ENCODE measurements at regions not wholly inside any gene's neighbourhood (a gene's known extent, or its start where the extent isn't known, plus 50 kb on each side); places are given as distances from the start of the nearest gene placed in this dataset.

- Mint-ChIP-seq H3K9me3 (no peaks in the 10 kb centered on the region), H3K4me1 (no peaks in the 10 kb centered on the region), H3K27me3 (ENCODE audit: low read depth) (peaks cover 14% of the 10 kb centered on the region), H3K4me3 (no peak overlapping the region), H3K36me3 (no peaks in the 10 kb centered on the region), H3K27ac (no peak overlapping the region)
- DNase-seq (ENCODE audit: low spot score in 2 of 2, unreplicated experiment in 2 of 2), result no peak
- TF ChIP-seq CTCF (IDR thresholded peaks at IDR 0.05; ENCODE audit: unreplicated experiment), result peak; percentile 22
Observed at GRCh38 chr16:19980632-19981265, 92.9 kb downstream of the GPR139 start.

GRCh38 chr16:19979638-19980037, 94.1 kb downstream of the GPR139 start:
- DNase-seq (ENCODE audit: low spot score in 2 of 2, unreplicated experiment in 2 of 2), result no peak
- Mint-ChIP-seq H3K27me3 (ENCODE audit: low read depth) (peaks cover 13% of the 10 kb centered on the region), H3K9me3 (no peaks in the 10 kb centered on the region), H3K36me3 (no peaks in the 10 kb centered on the region), H3K4me3 (no peak overlapping the region), H3K4me1 (no peaks in the 10 kb centered on the region), H3K27ac (no peak overlapping the region)
- no peak for TF ChIP-seq CTCF (IDR thresholded peaks at IDR 0.05; ENCODE audit: unreplicated experiment)

- no peaks in the 10 kb centered on the region for H3K9me3 Mint-ChIP-seq
- no peak for DNase-seq (ENCODE audit: low spot score in 2 of 2, unreplicated experiment in 2 of 2)
- no peak overlapping the region for H3K27ac Mint-ChIP-seq
- no peak for TF ChIP-seq CTCF (IDR thresholded peaks at IDR 0.05; ENCODE audit: unreplicated experiment)
- no peak overlapping the region for H3K4me3 Mint-ChIP-seq
- H3K4me1 Mint-ChIP-seq, result no peaks in the 10 kb centered on the region
- H3K27me3 Mint-ChIP-seq (ENCODE audit: low read depth), result peaks cover 9% of the 10 kb centered on the region
- no peaks in the 10 kb centered on the region for H3K36me3 Mint-ChIP-seq
Observed at GRCh38 chr16:19974607-19975006, 90.0 kb upstream of the GPRC5B start.

GRCh38 chr16:19972111-19972510, 87.5 kb upstream of the GPRC5B start:
- TF ChIP-seq CTCF (IDR thresholded peaks at IDR 0.05; ENCODE audit: unreplicated experiment), result no peak
- no peaks in the 10 kb centered on the region for H3K9me3 Mint-ChIP-seq
- H3K4me1 Mint-ChIP-seq, result no peaks in the 10 kb centered on the region
- H3K27ac Mint-ChIP-seq, result no peak overlapping the region
- no peak overlapping the region for H3K4me3 Mint-ChIP-seq
- H3K27me3 Mint-ChIP-seq (ENCODE audit: low read depth), result peaks cover 5% of the 10 kb centered on the region
- H3K36me3 Mint-ChIP-seq, result no peaks in the 10 kb centered on the region
- no peak for DNase-seq (ENCODE audit: low spot score in 2 of 2, unreplicated experiment in 2 of 2)

GRCh38 chr16:19968891-19969683, 84.4 kb upstream of the GPRC5B start:
- H3K9me3 Mint-ChIP-seq, result no peaks in the 10 kb centered on the region
- no peak overlapping the region for H3K27ac Mint-ChIP-seq
- no peak for TF ChIP-seq CTCF (IDR thresholded peaks at IDR 0.05; ENCODE audit: unreplicated experiment)
- H3K36me3 Mint-ChIP-seq, result no peaks in the 10 kb centered on the region
- no peaks in the 10 kb centered on the region for H3K4me1 Mint-ChIP-seq
- DNase-seq (ENCODE audit: low spot score in 2 of 2, unreplicated experiment in 2 of 2), result peak in 1 of 2 experiments; percentile 17
- H3K4me3 Mint-ChIP-seq, result no peak overlapping the region
- peaks cover 2% of the 10 kb centered on the region for H3K27me3 Mint-ChIP-seq (ENCODE audit: low read depth)

All from mesothelial cell of epicardium (in vitro differentiated cells).